Panc1 (cell line): ENCODE measurements at regions not wholly inside any gene's neighbourhood (a gene's known extent, or its start where the extent isn't known, plus 50 kb on each side); places are given as distances from the start of the nearest gene placed in this dataset.

Experiments used
- ATAC-seq: fragments of 200-7000 bp; cut with Tn5 transposase; 2 replicates; pipeline ENCODE4 v1.9.1; 2020; ENCODE audit warnings: mild to moderate bottlenecking, moderate library complexity
- BruUV-seq: library from RNA; stranded (reverse); fragments of 400-500 nt; replicated peaks from 2 replicates; lab custom pipeline; 2021; lab: Mats Ljungman, UMichigan
- CTCF ChIA-PET: fragments of 300-600 bp; sonication (Branson Sonifier 250); formaldehyde crosslinking; loops from one replicate; lab custom pipeline; 2022; ENCODE audit warnings: antibody characterized with exemption; lab: Charles Lee
- POLR2A ChIA-PET: fragments of 300-600 bp; sonication (Branson Sonifier 250); formaldehyde crosslinking; loops from one replicate; lab custom pipeline; 2022; ENCODE audit warnings: antibody characterized with exemption; lab: Charles Lee
- DNase-seq: peaks from one replicate; pipeline ENCODE4 v3.0.0-alpha.2; 2010; ENCODE audit warnings: low read depth, low spot score
- H3K27ac ChIP-seq: 2 replicates; pipeline ENCODE4 v1.5.1; 2011; ENCODE audit warnings: mild to moderate bottlenecking, low read length, inconsistent platforms
- H3K27me3 ChIP-seq: fragments of 200-500 bp; sonication (Bioruptor generic); 2 replicates; pipeline ENCODE4 v1.6.0; 2014; ENCODE audit warnings: low read length, inconsistent platforms; ENCODE audit not compliant: control insufficient read depth, insufficient read depth
- H3K36me3 ChIP-seq: fragments of 200-500 bp; sonication (Bioruptor generic); 2 replicates; pipeline ENCODE4 v1.5.1; 2014; ENCODE audit warnings: inconsistent platforms, mild to moderate bottlenecking, low read length, moderate library complexity; ENCODE audit not compliant: control insufficient read depth, insufficient read depth
- H3K4me1 ChIP-seq: 2 replicates; pipeline ENCODE4 v1.5.1; 2011; ENCODE audit warnings: inconsistent platforms, mild to moderate bottlenecking, low read length, moderate library complexity; ENCODE audit not compliant: control insufficient read depth, insufficient read depth
- H3K4me3 ChIP-seq, 2 experiments: 2 replicates each; pipeline ENCODE4 v1.5.1; 2011 to 2012; ENCODE audit warnings: low read depth in 2 of 2, low read length in 2 of 2, mild to moderate bottlenecking in 2 of 2, inconsistent platforms in 1 of 2, moderate library complexity in 1 of 2
- H3K9me3 ChIP-seq: fragments of 200-500 bp; sonication (Bioruptor generic); 2 replicates; pipeline ENCODE4 v1.5.1; 2014; ENCODE audit warnings: low read depth, mild to moderate bottlenecking, inconsistent platforms, low read length, moderate library complexity; ENCODE audit not compliant: control insufficient read depth, insufficient read depth
- CTCF ChIP-seq: fragments of 450-650 bp; IDR thresholded peaks from 2 replicates; pipeline ENCODE4 v1.5.1; 2017; ENCODE audit warnings: mild to moderate bottlenecking
- POLR2AphosphoS5 ChIP-seq: IDR thresholded peaks from 2 replicates; pipeline ENCODE4 v1.6.1; 2012; ENCODE audit warnings: mild to moderate bottlenecking, low read depth, low read length, moderate library complexity
- SIN3A ChIP-seq: IDR thresholded peaks from 2 replicates; pipeline ENCODE4 v1.6.1; 2012; ENCODE audit warnings: low read depth, mild to moderate bottlenecking, low read length, moderate library complexity, borderline replicate concordance; ENCODE audit not compliant: insufficient read depth
- TCF7L2 ChIP-seq: IDR thresholded peaks from 2 replicates; pipeline ENCODE4 v1.6.1; 2011; ENCODE audit warnings: mild to moderate bottlenecking, low read depth, low read length, inconsistent platforms
- in situ Hi-C: cut with HindIII; loops from 2 replicates; pipeline ENCODE4 v1.10.0; 2016; ENCODE audit warnings: low sequenced_read_pairs, low pct_unique_long_range_greater_than_20kb
- intact Hi-C: fragments of 100-400 bp; cut with micrococcal nuclease; formaldehyde crosslinking; loops from one replicate; pipeline ENCODE4 v1.10.0; 2022; ENCODE audit not compliant: unreplicated experiment
- TF ChIP-seq, protein P1 (sequence below), 2 experiments: IDR thresholded peaks; 2 replicates each; pipeline ENCODE4 v1.6.1; 2011 to 2012; ENCODE audit warnings: low read depth in 2 of 2, control low read depth in 1 of 2, low read length in 1 of 2, mild to moderate bottlenecking in 1 of 2, moderate library complexity in 1 of 2; ENCODE audit not compliant: insufficient read depth in 1 of 2

GRCh38 chr10:10132009-10132408, 885.7 kb upstream of the CELF2 start:
- TF ChIP-seq, protein P1, sequence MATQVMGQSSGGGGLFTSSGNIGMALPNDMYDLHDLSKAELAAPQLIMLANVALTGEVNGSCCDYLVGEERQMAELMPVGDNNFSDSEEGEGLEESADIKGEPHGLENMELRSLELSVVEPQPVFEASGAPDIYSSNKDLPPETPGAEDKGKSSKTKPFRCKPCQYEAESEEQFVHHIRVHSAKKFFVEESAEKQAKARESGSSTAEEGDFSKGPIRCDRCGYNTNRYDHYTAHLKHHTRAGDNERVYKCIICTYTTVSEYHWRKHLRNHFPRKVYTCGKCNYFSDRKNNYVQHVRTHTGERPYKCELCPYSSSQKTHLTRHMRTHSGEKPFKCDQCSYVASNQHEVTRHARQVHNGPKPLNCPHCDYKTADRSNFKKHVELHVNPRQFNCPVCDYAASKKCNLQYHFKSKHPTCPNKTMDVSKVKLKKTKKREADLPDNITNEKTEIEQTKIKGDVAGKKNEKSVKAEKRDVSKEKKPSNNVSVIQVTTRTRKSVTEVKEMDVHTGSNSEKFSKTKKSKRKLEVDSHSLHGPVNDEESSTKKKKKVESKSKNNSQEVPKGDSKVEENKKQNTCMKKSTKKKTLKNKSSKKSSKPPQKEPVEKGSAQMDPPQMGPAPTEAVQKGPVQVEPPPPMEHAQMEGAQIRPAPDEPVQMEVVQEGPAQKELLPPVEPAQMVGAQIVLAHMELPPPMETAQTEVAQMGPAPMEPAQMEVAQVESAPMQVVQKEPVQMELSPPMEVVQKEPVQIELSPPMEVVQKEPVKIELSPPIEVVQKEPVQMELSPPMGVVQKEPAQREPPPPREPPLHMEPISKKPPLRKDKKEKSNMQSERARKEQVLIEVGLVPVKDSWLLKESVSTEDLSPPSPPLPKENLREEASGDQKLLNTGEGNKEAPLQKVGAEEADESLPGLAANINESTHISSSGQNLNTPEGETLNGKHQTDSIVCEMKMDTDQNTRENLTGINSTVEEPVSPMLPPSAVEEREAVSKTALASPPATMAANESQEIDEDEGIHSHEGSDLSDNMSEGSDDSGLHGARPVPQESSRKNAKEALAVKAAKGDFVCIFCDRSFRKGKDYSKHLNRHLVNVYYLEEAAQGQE (IDR thresholded peaks at IDR 0.05; ENCODE audit: insufficient read depth in 1 of 2, low read depth in 2 of 2, low read length in 1 of 2), result no peak
- TF ChIP-seq TCF7L2, result no peak
- TF ChIP-seq POLR2AphosphoS5, result no peak
- TF ChIP-seq SIN3A, result no peak
- TF ChIP-seq CTCF, result no peak
- CTCF ChIA-PET, result no interaction called here
- H3K27ac ChIP-seq, result no peak overlapping the region
- DNase-seq (no peak), ATAC-seq (no peak)
- H3K36me3 ChIP-seq, result no peaks in the 10 kb centered on the region
- no peak overlapping the region for H3K4me3 ChIP-seq
- intact Hi-C loops (no loop called here), in situ Hi-C loops (no loop called here)
- POLR2A ChIA-PET, result no interaction called here
- no TSS peak for BruUV-seq
- H3K27me3 ChIP-seq, result no peaks in the 10 kb centered on the region
- H3K4me1 ChIP-seq, result no peaks in the 10 kb centered on the region
- no peaks in the 10 kb centered on the region for H3K9me3 ChIP-seq

- TF ChIP-seq SIN3A (no peak), CTCF (no peak), TCF7L2 (no peak), POLR2AphosphoS5 (no peak)
- TF ChIP-seq, protein P1 (IDR thresholded peaks at IDR 0.05; ENCODE audit: insufficient read depth in 1 of 2, low read depth in 2 of 2, low read length in 1 of 2), result no peak
- Histone ChIP-seq H3K27me3 (no peaks in the 10 kb centered on the region), H3K4me3 (no peak overlapping the region), H3K27ac (no peak overlapping the region), H3K4me1 (no peaks in the 10 kb centered on the region), H3K9me3 (no peaks in the 10 kb centered on the region), H3K36me3 (no peaks in the 10 kb centered on the region)
- intact Hi-C loops, result no loop called here
- POLR2A ChIA-PET, result no interaction called here
- in situ Hi-C loops, result no loop called here
- CTCF ChIA-PET, result no interaction called here
- no peak for DNase-seq
- no TSS peak for BruUV-seq
- ATAC-seq, result no peak
These were observed 884.4 kb upstream of the CELF2 start for GRCh38 chr10:10133281-10133680.
